GM12872 (cell line): ENCODE measurements at regions not wholly inside any gene's neighbourhood (a gene's known extent, or its start where the extent isn't known, plus 50 kb on each side); places are given as distances from the start of the nearest gene placed in this dataset.

Experiments
- CTCF ChIP-seq: IDR thresholded peaks from 3 replicates; pipeline ENCODE4 v1.5.1; 2011; ENCODE audit warnings: low read depth, mild to moderate bottlenecking, low read length, moderate library complexity; ENCODE audit not compliant: insufficient read depth

- TF ChIP-seq CTCF, result no peak
These were observed 202.5 kb upstream of the PDZRN3 start for GRCh38 chr3:73827204-73827603.

GRCh38 chr3:73820431-73820830, 195.7 kb upstream of the PDZRN3 start:
- no peak for TF ChIP-seq CTCF

- TF ChIP-seq CTCF, result no peak
These were observed 191.2 kb upstream of the PDZRN3 start for GRCh38 chr3:73815966-73816365.

- TF ChIP-seq CTCF, result no peak
These were observed 189.1 kb upstream of the PDZRN3 start for GRCh38 chr3:73813692-73814292.

- no peak for TF ChIP-seq CTCF
These were observed 188.6 kb upstream of the PDZRN3 start for GRCh38 chr3:73813291-73813690.

- TF ChIP-seq CTCF, result no peak
These were observed 187.3 kb upstream of the PDZRN3 start for GRCh38 chr3:73812054-73812453.

GRCh38 chr3:73808862-73809509, 184.2 kb upstream of the PDZRN3 start:
- TF ChIP-seq CTCF, result no peak
